ENCODE measurements at regions not wholly inside any gene's neighbourhood (a gene's known extent, or its start where the extent isn't known, plus 50 kb on each side); places are given as distances from the start of the nearest gene placed in this dataset.

- no peak for DNase-seq (ENCODE audit: low read depth in 2 of 2)
Measured at GRCh38 chr14:62143245-62143644, 381.0 kb downstream of the SNAPC1 start.

GRCh38 chr14:62144863-62145262 is 382.6 kb downstream of the SNAPC1 start:
- no peak for DNase-seq (ENCODE audit: low read depth in 2 of 2)

- no peak for DNase-seq (ENCODE audit: low read depth in 2 of 2)
Measured at GRCh38 chr14:62146030-62146429, 383.8 kb downstream of the SNAPC1 start.

- no peak for DNase-seq (ENCODE audit: low read depth in 2 of 2)
Measured at GRCh38 chr14:62156052-62156451, 393.8 kb downstream of the SNAPC1 start.

GRCh38 chr14:62158779-62159178 is 396.6 kb downstream of the SNAPC1 start:
- no peak for DNase-seq (ENCODE audit: low read depth in 2 of 2)

- DNase-seq (ENCODE audit: low read depth in 2 of 2) = no peak
Measured at GRCh38 chr14:62159314-62159713, 397.1 kb downstream of the SNAPC1 start.

GRCh38 chr14:62162998-62163589 is 400.9 kb downstream of the SNAPC1 start:
- no peak for DNase-seq (ENCODE audit: low read depth in 2 of 2)

- no peak for DNase-seq (ENCODE audit: low read depth in 2 of 2)
Measured at GRCh38 chr14:62168564-62169155, 406.4 kb downstream of the SNAPC1 start.

GRCh38 chr14:62179367-62180018 is 417.3 kb downstream of the SNAPC1 start:
- DNase-seq (ENCODE audit: low read depth in 2 of 2) = peak; percentile 9 to 15

- DNase-seq (ENCODE audit: low read depth in 2 of 2) = no peak
Measured at GRCh38 chr14:62181591-62181990, 419.4 kb downstream of the SNAPC1 start.

GRCh38 chr14:62185078-62185477 is 422.9 kb downstream of the SNAPC1 start:
- DNase-seq (ENCODE audit: low read depth in 2 of 2) = no peak

GRCh38 chr14:62187265-62187664 is 425.0 kb downstream of the SNAPC1 start:
- DNase-seq (ENCODE audit: low read depth in 2 of 2) = no peak

- no peak for DNase-seq (ENCODE audit: low read depth in 2 of 2)
Measured at GRCh38 chr14:62189698-62190097, 427.5 kb downstream of the SNAPC1 start.

GRCh38 chr14:62206456-62206855 is 444.2 kb downstream of the SNAPC1 start:
- DNase-seq (ENCODE audit: low read depth in 2 of 2) = no peak

GRCh38 chr14:62209287-62209899 is 447.2 kb downstream of the SNAPC1 start:
- DNase-seq (ENCODE audit: low read depth in 2 of 2) = no peak

- DNase-seq (ENCODE audit: low read depth in 2 of 2) = no peak
Measured at GRCh38 chr14:62213516-62213915, 451.3 kb downstream of the SNAPC1 start.

- no peak for DNase-seq (ENCODE audit: low read depth in 2 of 2)
Measured at GRCh38 chr14:62216121-62216520, 453.9 kb downstream of the SNAPC1 start.

GRCh38 chr14:62234849-62235248 is 472.6 kb downstream of the SNAPC1 start:
- no peak for DNase-seq (ENCODE audit: low read depth in 2 of 2)

- DNase-seq (ENCODE audit: low read depth in 2 of 2) = no peak
Measured at GRCh38 chr14:62244221-62244620, 482.0 kb downstream of the SNAPC1 start.

- no peak for DNase-seq (ENCODE audit: low read depth in 2 of 2)
Measured at GRCh38 chr14:62247266-62247665, 485.0 kb downstream of the SNAPC1 start.

GRCh38 chr14:62251237-62251636 is 489.0 kb downstream of the SNAPC1 start:
- no peak for DNase-seq (ENCODE audit: low read depth in 2 of 2)

GRCh38 chr14:62253171-62253570 is 491.0 kb downstream of the SNAPC1 start:
- no peak for DNase-seq (ENCODE audit: low read depth in 2 of 2)

- DNase-seq (ENCODE audit: low read depth in 2 of 2) = no peak
Measured at GRCh38 chr14:62253911-62254310, 491.7 kb downstream of the SNAPC1 start.

Measured in stimulated activated CD4-positive, alpha-beta T cell treated with anti-CD3 and anti-CD28 coated beads, Interleukin-4, amount 100 ng/mL, for 48 hours (primary cell).